Colon (tissue), 2 donors: ENCODE measurements at regions not wholly inside any gene's neighbourhood (a gene's known extent, or its start where the extent isn't known, plus 50 kb on each side); places are given as distances from the start of the nearest gene placed in this dataset.

Experiments used
- FAIRE-seq: peaks from 2 replicates; lab custom pipeline; 2012; peaks lifted over from hg19 to GRCh38; lab: Jason Lieb, UNC
- donor health status: control.
- donor health status: control.

- FAIRE-seq, result no peak
These were observed 178.6 kb downstream of the GATA3 start for GRCh38 chr10:8233049-8233448.

- FAIRE-seq, result no peak
These were observed 179.4 kb downstream of the GATA3 start for GRCh38 chr10:8233832-8234259.

- no peak for FAIRE-seq
These were observed 181.0 kb downstream of the GATA3 start for GRCh38 chr10:8235253-8236027.

- no peak for FAIRE-seq
These were observed 184.5 kb downstream of the GATA3 start for GRCh38 chr10:8238986-8239385.

GRCh38 chr10:8240861-8241260, 186.4 kb downstream of the GATA3 start:
- FAIRE-seq, result no peak

- no peak for FAIRE-seq
These were observed 187.9 kb downstream of the GATA3 start for GRCh38 chr10:8242295-8242872.

- no peak for FAIRE-seq
These were observed 190.8 kb downstream of the GATA3 start for GRCh38 chr10:8245131-8245813.

GRCh38 chr10:8245814-8246142, 191.3 kb downstream of the GATA3 start:
- no peak for FAIRE-seq

- FAIRE-seq, result no peak
These were observed 192.1 kb downstream of the GATA3 start for GRCh38 chr10:8246548-8246947.

GRCh38 chr10:8247191-8247590, 192.7 kb downstream of the GATA3 start:
- no peak for FAIRE-seq

GRCh38 chr10:8248868-8249267, 194.4 kb downstream of the GATA3 start:
- no peak for FAIRE-seq

GRCh38 chr10:8254350-8254749, 199.9 kb downstream of the GATA3 start:
- FAIRE-seq, result no peak

- FAIRE-seq, result no peak
These were observed 200.8 kb downstream of the GATA3 start for GRCh38 chr10:8255301-8255700.

GRCh38 chr10:8260645-8261044, 206.2 kb downstream of the GATA3 start:
- no peak for FAIRE-seq

- FAIRE-seq, result no peak
These were observed 207.8 kb downstream of the GATA3 start for GRCh38 chr10:8262317-8262716.

- FAIRE-seq, result no peak
These were observed 215.5 kb downstream of the GATA3 start for GRCh38 chr10:8269976-8270375.

GRCh38 chr10:8272794-8273425, 218.4 kb downstream of the GATA3 start:
- FAIRE-seq, result no peak

- FAIRE-seq, result no peak
These were observed 219.3 kb downstream of the GATA3 start for GRCh38 chr10:8273749-8274148.

- no peak for FAIRE-seq
These were observed 221.4 kb downstream of the GATA3 start for GRCh38 chr10:8275911-8276310.

GRCh38 chr10:8278099-8278498, 223.6 kb downstream of the GATA3 start:
- FAIRE-seq, result no peak

- FAIRE-seq, result no peak
These were observed 225.1 kb downstream of the GATA3 start for GRCh38 chr10:8279598-8279997.

GRCh38 chr10:8280946-8281345, 226.5 kb downstream of the GATA3 start:
- FAIRE-seq, result no peak

GRCh38 chr10:8282340-8282739, 227.9 kb downstream of the GATA3 start:
- FAIRE-seq, result no peak
